ENCODE measurements at regions not wholly inside any gene's neighbourhood (a gene's known extent, or its start where the extent isn't known, plus 50 kb on each side); places are given as distances from the start of the nearest gene placed in this dataset.

GRCh38 chr6:49233483-49233882, 229.6 kb downstream of the MMUT start:
- TF ChIP-seq CTCF (IDR thresholded peaks at IDR 0.05) (no peak), POLR2A (IDR thresholded peaks at IDR 0.05) (no peak)

All from testis (tissue), 2 donors.